ENCODE measurements at regions not wholly inside any gene's neighbourhood (a gene's known extent, or its start where the extent isn't known, plus 50 kb on each side); places are given as distances from the start of the nearest gene placed in this dataset.

DNA sequence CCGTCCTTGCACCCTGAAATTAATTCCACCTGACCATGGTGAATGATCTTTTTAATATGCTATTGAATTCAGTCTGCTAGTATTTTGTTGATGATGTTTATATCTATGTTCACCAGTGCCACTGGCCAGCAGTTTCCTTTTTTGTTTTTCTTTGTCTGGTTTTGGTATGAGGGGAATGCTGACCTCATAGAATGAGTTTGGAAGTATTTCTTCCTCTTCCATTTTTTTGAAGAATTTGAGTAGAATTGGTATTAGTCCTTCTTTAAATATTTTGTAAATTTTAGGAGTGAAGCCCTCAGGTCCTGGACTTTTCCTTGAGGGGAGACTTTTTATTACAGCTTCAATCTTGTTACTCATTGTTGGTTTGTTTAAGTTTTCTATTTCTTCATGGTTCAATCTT, 231.6 kb downstream of the MRPL39 start:
- no peak for DNase-seq

DNA sequence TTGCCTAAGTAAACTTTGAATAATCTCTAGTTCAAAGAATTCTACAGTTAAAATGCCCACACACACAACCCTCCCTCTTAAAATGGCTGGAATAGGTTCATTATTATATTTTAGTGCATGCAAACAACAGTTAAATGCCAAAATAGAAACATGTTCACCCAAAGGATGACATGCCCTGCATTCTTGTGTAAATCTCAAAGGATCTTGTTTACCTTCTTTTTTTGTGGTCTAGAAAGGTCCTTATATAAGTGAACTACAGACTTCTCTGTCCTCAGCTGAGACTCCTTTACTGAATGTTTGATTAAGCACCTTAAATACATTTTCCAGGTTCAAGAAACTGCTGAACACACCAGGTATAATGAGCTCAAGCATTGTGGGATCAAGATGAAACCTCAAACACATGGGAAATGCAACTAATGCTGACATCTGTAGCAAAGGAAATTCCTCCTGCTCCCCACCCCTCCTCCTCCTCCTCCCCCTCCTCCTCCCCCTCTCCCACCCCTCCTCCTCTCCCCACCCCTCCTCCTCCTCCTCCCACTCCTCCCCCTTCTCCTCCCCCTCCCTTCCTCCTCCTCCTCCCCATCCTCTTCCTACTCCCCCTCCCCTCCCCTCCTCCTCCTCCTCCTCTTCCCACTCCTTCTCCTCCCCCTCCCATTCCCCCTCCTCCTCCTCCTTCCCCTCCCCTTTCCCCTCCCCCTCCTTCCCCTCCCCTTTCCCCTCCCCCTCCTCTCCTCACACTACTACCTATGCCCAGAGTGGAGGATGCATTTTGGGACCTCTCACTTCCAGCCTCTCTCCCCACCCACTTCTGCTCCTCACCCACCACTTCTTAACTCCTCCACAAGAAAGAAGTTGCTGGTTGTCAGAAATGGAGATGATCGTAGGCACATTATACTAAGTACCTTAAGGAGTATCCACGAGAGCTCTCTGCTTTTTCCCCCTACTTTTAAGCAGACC, 233.9 kb downstream of the MRPL39 start:
- no peak for DNase-seq

DNA sequence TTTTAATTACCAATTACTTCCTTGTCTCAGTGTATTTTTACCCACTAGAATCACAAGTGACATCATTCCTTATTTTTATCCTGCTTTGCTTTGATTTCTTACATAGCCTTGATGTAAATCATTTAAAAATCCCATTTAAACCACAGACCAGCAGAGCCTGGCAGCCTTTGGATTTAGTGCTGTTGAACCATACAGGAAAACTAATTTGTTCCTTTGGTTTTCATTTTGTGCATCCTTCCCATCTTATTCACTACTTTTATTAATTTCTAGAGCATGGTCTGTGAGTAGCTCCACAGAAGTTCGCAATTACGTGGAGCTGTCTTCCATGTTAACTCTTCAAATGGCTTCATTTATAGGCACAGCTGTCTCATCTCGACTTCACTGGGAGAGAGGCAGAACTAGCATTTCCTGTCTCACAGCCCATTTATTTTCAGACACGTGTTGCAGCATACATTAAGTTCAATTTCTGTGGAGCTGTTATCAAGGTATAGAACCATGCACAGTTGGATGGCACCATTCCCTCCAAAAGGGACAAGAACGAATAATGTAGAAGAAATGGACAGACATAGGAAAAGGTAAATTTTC, 235.3 kb downstream of the MRPL39 start:
- DNase-seq, result no peak

DNA sequence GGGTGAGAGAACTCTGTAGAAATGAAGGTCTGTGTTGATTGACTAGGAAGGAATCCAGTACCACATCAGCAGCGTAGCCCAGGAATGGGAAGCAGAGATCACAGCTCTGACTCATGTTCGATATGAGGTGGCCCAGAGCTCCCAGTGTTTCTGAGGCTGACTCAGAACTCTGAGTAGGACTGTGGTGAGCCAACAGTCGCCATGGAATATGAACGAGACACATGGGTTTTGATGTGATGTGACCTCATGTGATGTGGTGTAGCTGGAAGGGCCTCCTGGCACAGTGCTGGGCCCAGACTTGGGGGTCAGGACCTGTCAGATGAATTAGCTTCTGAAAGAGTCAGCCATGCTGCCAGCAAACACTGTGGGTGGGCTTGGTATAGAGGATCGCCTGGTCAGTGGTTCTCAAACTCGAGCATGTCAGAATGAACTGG, 237.0 kb downstream of the MRPL39 start:
- no peak for DNase-seq

DNA sequence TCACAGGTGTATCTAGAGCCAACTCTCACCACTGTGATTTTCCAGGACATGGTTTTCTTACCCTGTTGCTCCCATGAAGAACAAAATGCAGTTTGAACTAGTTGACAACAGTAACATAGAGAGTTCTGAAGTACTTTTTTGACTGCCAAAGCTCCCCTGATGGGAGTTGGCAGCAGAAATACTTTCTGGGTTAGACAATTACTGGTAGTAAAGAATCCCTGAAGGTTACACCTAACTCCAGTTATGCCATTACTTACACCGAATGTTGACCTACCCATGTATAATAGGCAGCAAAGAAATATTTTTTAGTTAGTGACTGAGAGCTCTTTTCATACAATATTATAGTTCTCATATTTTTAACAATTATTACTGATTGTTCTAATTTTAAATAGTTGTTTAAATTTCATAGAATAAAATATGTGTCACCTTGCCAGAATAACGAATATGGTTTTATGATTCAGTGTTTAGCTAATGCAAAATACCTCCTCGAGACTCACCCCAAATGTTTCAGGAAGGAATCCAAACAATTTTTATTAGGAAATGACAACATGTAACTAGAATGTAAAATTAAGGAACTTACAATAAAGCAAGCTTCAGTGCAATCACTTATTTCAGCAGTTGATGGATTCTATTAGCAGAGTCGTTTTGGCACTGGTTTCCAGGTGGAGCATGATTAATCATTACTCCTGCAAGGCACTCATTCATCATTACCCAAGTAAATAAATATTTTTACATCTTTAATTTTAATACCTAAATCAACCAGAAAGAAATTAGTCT, 237.6 kb downstream of the MRPL39 start:
- no peak for DNase-seq

DNA sequence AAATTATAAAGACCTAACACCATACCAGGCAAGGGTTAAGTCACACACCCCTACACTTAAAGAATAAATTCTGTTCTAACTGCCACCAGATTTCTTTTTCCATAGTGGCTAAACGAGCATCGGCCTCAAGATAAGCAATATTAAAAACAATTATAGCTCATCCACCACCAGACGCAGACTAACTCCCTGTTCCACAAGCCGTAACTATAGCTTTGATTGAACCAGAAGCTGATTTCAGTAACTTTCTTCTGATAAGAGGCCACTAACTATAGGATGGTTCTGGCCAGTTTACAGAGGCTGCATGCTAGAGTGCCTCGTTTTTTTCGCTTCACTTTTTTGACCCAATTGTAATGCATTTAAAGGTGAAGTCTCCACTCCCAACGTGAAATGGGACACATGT, 238.8 kb downstream of the MRPL39 start:
- DNase-seq, result no peak

DNA sequence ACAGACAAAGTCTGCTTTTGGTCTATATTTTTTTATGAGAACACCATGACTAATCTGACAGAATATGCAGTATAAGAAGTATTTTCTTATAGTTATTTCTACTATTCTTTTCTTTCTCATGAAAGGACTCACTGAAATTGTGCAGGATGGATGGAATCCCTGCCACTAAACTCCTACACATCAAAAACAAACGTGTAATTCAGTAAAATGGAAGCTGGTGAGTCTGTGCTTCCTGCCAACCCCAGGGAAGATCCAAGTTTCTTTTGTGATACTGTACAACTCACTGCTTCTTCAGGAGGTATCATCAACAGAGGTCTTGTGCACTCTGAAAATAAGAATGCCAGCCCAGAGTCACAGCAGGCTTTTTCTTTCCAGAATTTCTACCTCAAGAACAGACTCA, 241.2 kb downstream of the MRPL39 start:
- DNase-seq, result no peak

DNA sequence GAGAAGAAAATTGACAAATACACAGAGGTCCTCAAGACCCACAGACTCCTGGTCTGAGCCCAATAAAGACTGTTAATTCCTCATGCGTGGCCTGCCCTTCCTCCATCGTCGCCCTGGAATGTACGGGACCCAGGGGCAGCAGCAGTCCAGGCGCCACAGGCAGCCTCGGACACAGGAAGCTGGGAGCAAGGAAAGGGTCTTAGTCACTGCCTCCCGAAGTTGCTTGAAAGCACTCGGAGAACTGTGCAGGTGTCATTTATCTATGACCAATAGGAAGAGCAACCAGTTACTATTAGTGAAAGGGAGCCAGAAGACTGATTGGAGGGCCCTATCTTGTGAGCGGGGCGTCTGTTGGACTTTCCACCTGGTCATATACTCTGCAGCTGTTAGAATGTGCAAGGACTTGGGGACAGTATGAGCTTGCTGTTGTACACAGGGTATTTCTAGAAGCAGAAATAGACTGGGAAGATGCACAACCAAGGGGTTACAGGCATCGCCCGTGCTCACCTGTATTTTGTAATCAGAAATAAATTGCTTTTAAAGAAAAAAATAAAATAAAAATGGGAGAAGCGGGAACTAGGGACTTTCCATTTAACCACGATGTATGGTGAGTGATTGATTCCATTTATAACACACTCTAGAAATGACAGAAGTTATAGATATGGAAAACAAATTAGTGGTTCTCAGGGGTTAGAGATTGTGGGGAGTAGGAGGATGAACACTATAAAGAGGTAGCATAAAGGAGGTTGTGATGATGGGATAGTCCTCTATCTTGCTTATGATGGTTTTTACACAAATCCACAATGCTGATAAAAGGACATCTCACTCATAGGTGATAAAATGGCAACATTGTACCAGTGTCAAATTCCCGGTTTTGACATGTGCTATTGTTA, 244.7 kb downstream of the MRPL39 start:
- DNase-seq, result no peak

DNA sequence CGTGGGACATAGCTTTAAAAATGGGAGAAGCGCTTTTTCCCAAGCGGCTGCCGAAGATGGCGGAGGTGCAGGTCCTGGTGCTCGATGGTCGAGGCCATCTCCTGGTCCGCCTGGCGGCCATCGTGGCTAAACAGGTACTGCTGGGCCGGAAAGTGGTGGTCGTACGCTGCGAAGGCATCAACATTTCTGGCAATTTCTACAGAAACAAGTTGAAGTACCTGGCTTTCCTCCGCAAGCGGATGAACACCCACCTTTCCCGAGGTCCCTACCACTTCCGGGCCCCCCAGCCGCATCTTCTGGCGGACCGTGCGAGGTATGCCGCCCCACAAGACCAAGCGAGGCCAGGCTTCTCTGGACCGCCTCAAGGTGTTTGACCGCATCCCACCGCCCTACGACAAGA, 245.5 kb downstream of the MRPL39 start:
- DNase-seq, result no peak

DNA sequence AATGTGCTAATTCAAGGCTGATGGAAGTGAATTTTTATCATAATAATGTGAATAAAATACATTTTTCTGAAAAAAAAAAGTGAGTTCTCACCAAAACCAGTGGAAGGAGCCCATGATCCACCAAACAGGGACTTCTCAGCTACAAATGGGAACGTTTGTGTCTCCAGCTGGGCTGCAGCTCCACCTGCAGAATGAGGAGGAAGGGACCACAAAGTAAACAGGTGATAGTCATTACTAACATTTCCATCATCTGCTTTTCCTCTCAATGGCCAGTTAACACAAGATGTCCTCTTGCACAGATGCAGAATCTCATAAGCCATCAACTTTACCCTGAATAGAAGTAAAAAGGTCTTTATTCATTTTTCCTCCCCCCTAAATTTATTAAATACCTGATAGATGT, 246.2 kb downstream of the MRPL39 start:
- no peak for DNase-seq

DNA sequence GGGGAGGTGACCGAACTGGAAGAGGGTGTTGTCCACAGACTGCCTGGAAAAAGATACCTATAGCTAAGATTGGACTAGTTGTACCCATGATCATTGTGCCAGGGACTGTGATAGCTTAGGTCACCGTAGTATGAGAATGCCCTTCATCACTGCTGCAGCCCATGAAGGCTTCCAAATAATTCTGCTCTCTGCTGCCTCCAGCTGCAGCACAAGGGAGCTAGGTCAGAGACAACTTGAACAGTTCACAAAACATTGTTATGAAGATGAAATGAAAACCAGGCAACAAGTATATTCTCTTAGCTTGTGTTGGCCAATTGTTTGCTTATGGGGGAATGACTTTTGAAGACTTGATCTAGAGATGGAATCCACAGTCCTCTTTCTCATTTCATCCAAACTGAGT, 246.7 kb downstream of the MRPL39 start:
- DNase-seq, result no peak

DNA sequence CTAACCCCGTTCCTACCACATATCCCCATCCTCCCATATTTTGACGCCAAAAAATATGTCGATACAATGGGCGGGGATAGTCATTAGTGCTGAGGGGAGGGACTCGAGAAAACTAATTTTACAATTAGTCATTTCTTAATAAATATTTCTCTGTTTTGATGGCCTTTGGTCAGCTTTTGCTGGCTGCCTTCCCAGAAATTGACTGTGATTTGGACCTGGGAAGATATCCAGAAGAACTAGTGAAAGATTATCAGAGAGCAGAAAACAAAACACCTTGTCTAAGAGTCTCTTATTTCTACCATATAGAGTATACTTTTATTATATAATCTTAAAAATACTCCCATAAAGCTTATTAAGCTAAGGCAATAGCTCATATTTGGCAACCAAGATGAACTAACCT, 247.6 kb downstream of the MRPL39 start:
- no peak for DNase-seq

DNA sequence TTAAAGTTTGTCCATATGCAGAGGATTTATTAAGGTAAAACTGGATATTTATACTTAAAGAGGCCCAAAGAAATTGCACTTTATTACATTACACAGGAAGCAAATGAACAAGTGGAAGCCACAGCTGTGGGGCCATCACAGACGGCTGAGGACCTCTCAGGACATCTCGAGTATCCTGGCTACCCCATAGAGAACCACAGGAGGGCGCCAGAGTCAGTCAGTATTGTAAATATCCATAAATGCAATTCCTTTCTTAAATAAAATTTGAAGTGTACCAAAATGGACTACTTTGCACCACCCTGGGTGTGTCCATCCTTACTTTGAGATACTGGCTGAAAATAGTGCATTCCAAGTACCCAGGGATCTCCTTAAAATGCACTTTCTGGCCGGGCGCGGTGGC, 257.2 kb downstream of the MRPL39 start:
- no peak for DNase-seq

DNA sequence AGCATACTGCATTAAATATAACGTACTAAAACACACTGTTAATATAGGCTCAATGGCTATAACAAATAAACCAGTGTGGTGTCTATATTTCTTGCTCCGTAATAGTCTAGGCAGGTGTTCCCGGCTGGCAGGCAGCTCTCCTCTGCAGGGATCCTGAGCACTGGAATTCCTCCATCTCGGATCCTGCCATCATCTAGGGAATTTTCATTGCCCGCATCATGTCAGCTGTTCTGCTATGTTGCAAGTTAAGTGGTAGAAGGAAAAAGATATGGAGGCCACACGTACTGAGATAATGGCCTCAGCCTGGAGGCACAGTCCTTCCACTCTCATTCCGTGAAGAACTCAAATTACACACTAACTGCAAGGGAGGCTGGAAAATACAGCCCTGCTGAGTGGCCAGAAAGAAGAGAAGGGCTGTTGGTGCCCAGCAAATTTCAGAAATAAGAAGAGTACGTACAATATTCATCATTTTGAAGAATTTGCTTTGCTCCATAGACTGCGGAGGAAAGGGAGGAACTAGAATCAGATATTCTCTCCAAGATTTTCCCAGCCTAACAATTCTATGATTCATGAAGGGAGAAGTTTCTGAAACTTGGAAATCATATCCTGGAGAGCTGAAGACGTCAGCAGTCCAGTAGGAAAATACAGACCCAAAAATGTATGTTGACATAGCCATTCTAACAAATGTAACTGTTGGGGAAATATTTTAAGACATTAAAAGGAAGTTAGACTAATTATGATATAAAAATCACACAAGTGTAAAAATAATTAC, 263.3 kb downstream of the MRPL39 start:
- no peak for DNase-seq

DNA sequence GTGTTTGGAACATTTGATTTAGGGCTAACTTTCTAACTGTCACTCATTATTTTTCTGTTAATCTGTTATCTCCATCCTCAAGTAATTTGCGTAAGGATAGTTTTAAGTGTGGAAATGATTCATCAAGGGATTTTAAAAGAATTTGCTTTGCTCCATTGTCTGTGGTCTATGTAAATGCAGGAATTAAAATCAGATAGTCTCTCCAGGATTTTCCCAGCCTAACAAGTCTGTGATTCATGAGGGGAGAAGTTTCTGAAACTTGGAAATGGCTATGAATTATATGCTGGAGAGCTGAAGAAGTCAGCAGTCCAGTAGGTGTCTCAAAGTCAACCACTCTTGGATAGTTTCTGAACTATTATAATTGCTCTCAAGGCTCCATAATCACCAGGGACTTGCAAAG, 264.5 kb downstream of the MRPL39 start:
- no peak for DNase-seq

DNA sequence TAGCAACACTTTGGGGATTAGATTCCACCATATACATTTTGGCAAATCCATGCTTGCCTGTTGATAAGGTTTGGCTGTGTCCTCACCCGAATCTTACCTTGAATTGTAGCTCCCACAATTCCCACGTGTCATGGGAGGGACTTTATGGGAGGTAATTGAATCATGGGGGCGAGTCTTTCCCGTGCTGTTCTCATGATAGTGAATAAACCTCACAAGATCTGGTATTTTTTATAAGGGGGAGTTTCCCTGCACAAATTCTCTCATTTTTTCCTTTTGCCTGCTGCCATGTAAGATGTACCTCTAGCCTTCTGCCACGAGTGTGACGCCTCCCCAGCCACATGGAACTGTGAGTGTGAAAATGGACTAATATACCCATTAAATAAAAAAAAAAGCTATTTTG, 265.3 kb downstream of the MRPL39 start:
- DNase-seq, result no peak

DNA sequence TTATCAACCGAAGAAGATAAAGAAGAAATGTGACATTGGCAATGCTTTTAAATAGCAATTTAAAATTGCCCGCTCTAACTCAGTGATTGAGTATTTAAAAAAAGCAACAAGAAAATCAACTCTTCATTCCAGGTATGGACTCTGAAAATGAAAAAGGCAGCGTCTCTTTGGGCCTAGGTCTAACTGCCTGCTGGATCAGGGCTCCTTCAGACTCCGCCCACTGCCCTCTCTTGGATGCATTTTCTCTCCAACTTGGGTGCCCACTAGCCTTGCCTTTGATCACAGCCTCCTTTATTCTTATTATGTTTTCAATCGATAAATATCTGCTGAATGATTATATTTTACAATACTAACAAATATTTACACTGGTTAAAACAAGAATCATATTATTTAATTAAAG, 268.9 kb downstream of the MRPL39 start:
- no peak for DNase-seq

DNA sequence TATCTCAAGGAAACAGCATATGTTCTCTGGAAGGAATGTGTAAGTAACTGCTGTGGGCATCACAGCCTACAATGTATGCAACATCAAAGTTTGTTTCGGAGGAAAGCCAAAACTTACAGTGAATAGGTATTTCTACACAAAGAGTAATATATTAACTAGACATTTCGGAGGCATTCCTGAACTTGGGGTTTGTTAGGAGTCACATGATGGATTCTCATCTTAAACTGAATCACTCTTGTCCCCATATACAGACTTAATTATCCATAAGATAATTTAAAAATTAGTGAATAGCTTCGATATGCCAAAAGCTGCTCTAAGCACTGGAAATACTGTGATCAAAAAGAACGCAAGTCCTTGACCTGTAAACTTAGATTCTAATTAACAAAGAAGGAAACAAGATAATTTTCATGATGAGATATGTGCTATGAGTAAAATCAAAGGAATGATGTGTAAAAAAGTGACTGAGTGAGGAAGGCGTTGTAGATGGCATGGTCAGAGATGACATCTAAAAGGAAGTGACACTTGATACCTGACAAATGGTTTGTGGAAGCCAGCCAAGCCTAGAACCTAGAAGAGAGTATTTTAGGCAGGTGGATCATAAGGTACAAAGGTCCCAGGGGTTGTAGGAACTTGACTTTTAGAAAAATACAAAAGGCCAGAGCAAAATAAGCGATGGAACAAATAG, 273.1 kb downstream of the MRPL39 start:
- DNase-seq, result no peak

DNA sequence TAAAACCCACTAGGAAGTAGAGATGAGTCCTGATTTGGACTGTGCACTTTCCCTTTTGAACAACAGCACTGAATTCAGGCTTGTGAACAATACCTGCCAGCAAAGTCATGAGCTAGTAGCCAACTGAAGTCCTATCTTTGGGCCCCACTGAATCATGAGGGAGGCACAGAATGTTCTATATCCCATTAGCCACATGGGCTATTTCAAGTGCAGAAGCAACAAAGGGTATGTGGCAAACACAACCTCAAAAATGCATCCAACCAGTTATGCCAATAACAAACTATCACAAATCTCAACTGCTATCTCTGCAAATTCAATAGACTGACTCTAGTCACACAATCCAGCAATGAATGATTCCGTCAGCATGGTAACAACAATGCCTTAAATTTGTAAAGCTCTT, 276.0 kb downstream of the MRPL39 start:
- no peak for DNase-seq

DNA sequence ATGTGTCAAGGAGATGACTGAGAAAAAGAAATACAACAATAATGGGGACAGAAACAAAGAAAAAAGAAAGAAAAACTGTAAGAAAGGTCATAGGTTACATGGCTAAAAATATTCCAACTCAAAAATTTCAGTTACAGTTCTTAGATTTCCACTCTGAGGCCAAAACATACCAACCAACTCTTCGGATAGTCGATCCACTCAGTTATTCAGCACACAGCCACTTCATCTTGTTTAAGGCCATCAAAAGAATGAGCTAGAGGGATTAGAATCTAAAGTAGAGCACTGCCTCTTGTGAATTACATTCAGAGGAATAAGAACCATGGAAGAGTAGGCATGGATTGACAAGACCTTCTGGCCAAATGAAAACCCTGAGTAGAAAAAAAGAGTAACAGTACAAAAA, 277.0 kb downstream of the MRPL39 start:
- no peak for DNase-seq

DNA sequence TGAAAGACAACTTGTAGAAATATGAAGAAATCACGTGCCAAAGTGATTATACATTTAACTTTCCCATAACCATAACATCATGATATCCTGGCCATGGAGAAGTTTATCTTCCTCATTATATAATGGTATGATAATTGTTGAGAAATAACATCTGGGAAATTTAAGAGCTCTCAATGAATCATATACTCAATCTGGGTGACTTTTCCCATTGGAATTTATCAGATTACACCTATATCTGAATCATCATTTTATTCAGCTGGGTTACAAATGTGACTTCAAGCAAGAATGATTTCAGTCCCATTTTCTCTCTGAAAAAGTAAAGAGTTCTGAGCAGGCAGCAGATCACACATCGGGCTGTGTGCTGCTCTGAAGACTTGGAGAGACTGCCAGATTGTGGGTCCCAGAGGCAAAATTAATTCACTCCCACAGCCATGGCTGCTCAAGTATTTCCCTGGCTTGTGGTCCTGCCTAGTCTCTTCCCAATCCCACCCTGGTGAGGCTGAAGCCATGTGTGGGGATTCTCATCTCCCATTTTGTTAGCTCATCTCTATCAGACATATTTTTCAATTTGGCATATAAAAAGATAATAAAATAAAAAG, 278.0 kb downstream of the MRPL39 start:
- no peak for DNase-seq
